ENCODE measurements at regions not wholly inside any gene's neighbourhood (a gene's known extent, or its start where the extent isn't known, plus 50 kb on each side); places are given as distances from the start of the nearest gene placed in this dataset.
"Not testable (repeated sequence)": the region's sequence is repeated elsewhere in the genome, so short reads cannot be mapped to it uniquely, and the experiment has no call there.

- DNase-seq: no peak
- no peaks in the 10 kb centered on the region for H3K9me3 ChIP-seq
- no peaks in the 10 kb centered on the region for H3K36me3 ChIP-seq
- H3K4me1 ChIP-seq: no peaks in the 10 kb centered on the region
- no peak overlapping the region for H3K27ac ChIP-seq
- no peak overlapping the region for H3K4me3 ChIP-seq
- no peaks in the 10 kb centered on the region for H3K27me3 ChIP-seq
- no peak for TF ChIP-seq CTCF (IDR thresholded peaks at IDR 0.05)
- intact Hi-C loops (cut with DNase I; ENCODE audit: low total_unique reads): no loop called here
Observed at GRCh38 chrX:125680366-125680765, 360.7 kb downstream of the TEX13C start.

- Histone ChIP-seq H3K27ac (no peak overlapping the region), H3K9me3 (no peaks in the 10 kb centered on the region), H3K4me3 (no peak overlapping the region), H3K27me3 (no peaks in the 10 kb centered on the region), H3K4me1 (no peaks in the 10 kb centered on the region), H3K36me3 (no peaks in the 10 kb centered on the region)
- no peak for DNase-seq
- intact Hi-C loops (cut with DNase I; ENCODE audit: low total_unique reads): no loop called here
- TF ChIP-seq CTCF (IDR thresholded peaks at IDR 0.05): no peak
Observed at GRCh38 chrX:125681058-125681457, 361.4 kb downstream of the TEX13C start.

GRCh38 chrX:125681507-125681906 lies 361.8 kb downstream of the TEX13C start:
- DNase-seq: no peak
- Histone ChIP-seq H3K9me3 (no peaks in the 10 kb centered on the region), H3K27ac (no peak overlapping the region), H3K36me3 (no peaks in the 10 kb centered on the region), H3K4me3 (no peak overlapping the region), H3K27me3 (no peaks in the 10 kb centered on the region), H3K4me1 (no peaks in the 10 kb centered on the region)
- no peak for TF ChIP-seq CTCF (IDR thresholded peaks at IDR 0.05)
- intact Hi-C loops (cut with DNase I; ENCODE audit: low total_unique reads): no loop called here

GRCh38 chrX:125690522-125690921 lies 370.9 kb downstream of the TEX13C start:
- H3K36me3 ChIP-seq; DNase-seq; intact Hi-C loops (cut with DNase I; ENCODE audit: low total_unique reads); H3K27ac ChIP-seq; H3K9me3 ChIP-seq; H3K4me3 ChIP-seq; H3K27me3 ChIP-seq: not testable (repeated sequence)
- peaks cover 0 to 11% (median 0%) of the 10 kb centered on the region in 4 donors for H3K4me1 ChIP-seq

- H3K4me3 ChIP-seq: no peak overlapping the region
- intact Hi-C loops (cut with DNase I; ENCODE audit: low total_unique reads): no loop called here
- no peaks in the 10 kb centered on the region for H3K36me3 ChIP-seq
- TF ChIP-seq CTCF (IDR thresholded peaks at IDR 0.05): no peak
- DNase-seq: no peak
- no peaks in the 10 kb centered on the region for H3K27me3 ChIP-seq
- no peaks in the 10 kb centered on the region for H3K9me3 ChIP-seq
- H3K4me1 ChIP-seq: peaks cover 0 to 11% (median 0%) of the 10 kb centered on the region in 4 donors
- H3K27ac ChIP-seq: no peak overlapping the region
Observed at GRCh38 chrX:125694171-125694570, 374.5 kb downstream of the TEX13C start.

- Histone ChIP-seq H3K9me3 (no peaks in the 10 kb centered on the region), H3K27ac (no peak overlapping the region), H3K4me3 (no peak overlapping the region), H3K4me1 (no peaks in the 10 kb centered on the region), H3K27me3 (no peaks in the 10 kb centered on the region), H3K36me3 (no peaks in the 10 kb centered on the region)
- no peak for TF ChIP-seq CTCF (IDR thresholded peaks at IDR 0.05)
- intact Hi-C loops (cut with DNase I; ENCODE audit: low total_unique reads): no loop called here
- no peak for DNase-seq
Observed at GRCh38 chrX:125709074-125709473, 389.4 kb downstream of the TEX13C start.

Data from tibial artery (tissue), 4 donors.